ENCODE measurements at regions not wholly inside any gene's neighbourhood (a gene's known extent, or its start where the extent isn't known, plus 50 kb on each side); places are given as distances from the start of the nearest gene placed in this dataset.
"Not testable (repeated sequence)": the region's sequence is repeated elsewhere in the genome, so short reads cannot be mapped to it uniquely, and the experiment has no call there.

DNA sequence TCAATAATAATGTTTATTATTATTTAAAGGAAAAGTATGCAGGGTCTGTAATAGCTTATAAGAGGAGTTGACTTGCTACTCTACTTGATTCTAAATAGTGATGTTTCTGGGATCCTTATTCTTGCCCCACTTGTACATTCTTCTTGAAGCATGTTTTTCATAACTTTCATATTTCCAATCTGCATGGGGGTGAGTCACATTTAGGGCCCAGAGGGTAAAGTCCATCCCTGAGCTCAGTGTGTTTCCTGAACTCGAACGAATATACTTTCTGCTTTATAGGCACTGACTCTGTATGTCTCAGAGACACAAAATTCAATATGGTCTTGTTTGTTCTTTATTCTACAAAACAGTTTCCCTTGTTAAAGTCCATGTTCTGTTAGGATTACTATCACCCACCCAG is 61.0 kb upstream of the SMIM30 start:
- Histone ChIP-seq H3K4me3 (ENCODE audit: low read depth, low read length) (no peak overlapping the region), H3K27me3 (ENCODE audit: control insufficient read depth, insufficient read depth, low read length) (no peaks in the 10 kb centered on the region), H3K36me3 (ENCODE audit: control insufficient read depth, insufficient read depth, low read length) (no peaks in the 10 kb centered on the region)
- no peak for DNase-seq (ENCODE audit: low read depth)
- TF ChIP-seq, protein P1, sequence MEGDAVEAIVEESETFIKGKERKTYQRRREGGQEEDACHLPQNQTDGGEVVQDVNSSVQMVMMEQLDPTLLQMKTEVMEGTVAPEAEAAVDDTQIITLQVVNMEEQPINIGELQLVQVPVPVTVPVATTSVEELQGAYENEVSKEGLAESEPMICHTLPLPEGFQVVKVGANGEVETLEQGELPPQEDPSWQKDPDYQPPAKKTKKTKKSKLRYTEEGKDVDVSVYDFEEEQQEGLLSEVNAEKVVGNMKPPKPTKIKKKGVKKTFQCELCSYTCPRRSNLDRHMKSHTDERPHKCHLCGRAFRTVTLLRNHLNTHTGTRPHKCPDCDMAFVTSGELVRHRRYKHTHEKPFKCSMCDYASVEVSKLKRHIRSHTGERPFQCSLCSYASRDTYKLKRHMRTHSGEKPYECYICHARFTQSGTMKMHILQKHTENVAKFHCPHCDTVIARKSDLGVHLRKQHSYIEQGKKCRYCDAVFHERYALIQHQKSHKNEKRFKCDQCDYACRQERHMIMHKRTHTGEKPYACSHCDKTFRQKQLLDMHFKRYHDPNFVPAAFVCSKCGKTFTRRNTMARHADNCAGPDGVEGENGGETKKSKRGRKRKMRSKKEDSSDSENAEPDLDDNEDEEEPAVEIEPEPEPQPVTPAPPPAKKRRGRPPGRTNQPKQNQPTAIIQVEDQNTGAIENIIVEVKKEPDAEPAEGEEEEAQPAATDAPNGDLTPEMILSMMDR (IDR thresholded peaks at IDR 0.05; ENCODE audit: insufficient read depth, low read length, poor library complexity, severe bottlenecking) = no peak

DNA sequence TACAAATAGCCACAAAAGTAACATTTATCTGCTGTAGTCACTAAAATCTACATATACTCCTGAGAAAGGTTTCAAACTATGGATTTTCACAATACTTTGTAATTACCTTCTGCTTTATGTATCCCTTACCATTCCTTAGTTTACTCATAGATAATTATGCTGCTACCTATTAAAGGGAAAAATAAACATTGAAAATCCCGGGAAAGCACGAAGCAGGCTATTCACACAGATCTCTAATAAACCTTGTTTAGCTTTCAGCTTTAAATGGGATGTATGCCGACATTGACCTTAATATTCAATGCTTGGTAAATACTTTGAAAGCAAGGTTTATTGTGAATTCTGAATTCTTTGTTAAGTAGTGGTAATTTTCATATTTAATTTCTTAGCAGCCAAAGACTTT is 58.5 kb upstream of the SMIM30 start:
- no peaks in the 10 kb centered on the region for H3K36me3 ChIP-seq (ENCODE audit: control insufficient read depth, insufficient read depth, low read length)
- H3K27me3 ChIP-seq (ENCODE audit: control insufficient read depth, insufficient read depth, low read length) = no peaks in the 10 kb centered on the region
- no peak for DNase-seq (ENCODE audit: low read depth)
- TF ChIP-seq, protein P1 (IDR thresholded peaks at IDR 0.05; ENCODE audit: insufficient read depth, low read length, poor library complexity, severe bottlenecking) = no peak
- H3K4me3 ChIP-seq (ENCODE audit: low read depth, low read length) = no peak overlapping the region

DNA sequence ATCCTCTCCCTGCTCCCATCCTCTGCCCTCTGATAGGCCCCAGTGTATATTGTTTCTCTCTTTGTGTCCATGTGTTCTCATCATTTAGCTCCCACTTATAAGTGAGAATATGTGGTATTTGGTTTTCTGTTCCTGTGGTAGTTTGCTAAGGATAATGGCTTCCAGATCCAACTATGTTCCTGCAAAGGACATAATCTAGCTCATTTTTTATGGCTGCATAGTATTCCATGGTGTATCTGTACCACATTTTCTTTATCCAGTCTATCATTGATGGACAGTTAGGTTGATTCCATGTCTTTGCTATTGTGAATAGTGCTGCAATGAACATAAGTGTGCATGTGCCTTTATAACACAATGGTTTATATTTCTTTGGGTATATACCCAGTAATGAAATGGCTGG is 57.8 kb upstream of the SMIM30 start:
- DNase-seq (ENCODE audit: low read depth); H3K27me3 ChIP-seq (ENCODE audit: control insufficient read depth, insufficient read depth, low read length); H3K4me3 ChIP-seq (ENCODE audit: low read depth, low read length); H3K36me3 ChIP-seq (ENCODE audit: control insufficient read depth, insufficient read depth, low read length): not testable (repeated sequence)

DNA sequence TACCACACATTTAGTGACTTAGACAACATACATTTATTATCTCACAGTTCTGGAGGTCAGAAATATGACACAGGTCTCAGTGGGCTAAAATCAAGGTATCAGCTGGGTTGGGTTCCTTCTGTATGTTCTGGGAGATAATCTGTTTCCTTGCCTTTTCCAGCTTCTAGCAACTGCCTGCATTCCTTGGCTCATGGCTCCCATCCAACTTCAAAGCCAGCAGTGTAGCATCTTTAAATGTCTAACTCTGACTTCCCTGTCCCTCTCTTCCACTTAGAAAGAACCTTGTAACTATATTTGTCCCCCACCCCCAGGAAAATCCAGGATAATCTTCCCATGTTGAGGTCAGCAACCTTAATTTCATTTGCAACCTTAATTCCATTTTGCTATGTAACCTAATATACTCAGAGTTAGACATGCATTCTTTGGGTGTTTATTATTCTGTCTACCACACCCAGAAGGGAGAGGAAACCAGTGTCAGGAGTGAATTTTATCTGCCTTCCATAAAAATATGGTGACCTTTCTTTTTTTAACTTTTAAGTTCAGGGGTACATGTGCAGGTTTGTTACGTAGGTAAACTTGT is 57.3 kb upstream of the SMIM30 start:
- no peaks in the 10 kb centered on the region for H3K36me3 ChIP-seq (ENCODE audit: control insufficient read depth, insufficient read depth, low read length)
- no peak overlapping the region for H3K4me3 ChIP-seq (ENCODE audit: low read depth, low read length)
- no peak for DNase-seq (ENCODE audit: low read depth)
- no peaks in the 10 kb centered on the region for H3K27me3 ChIP-seq (ENCODE audit: control insufficient read depth, insufficient read depth, low read length)
- TF ChIP-seq, protein P1 (IDR thresholded peaks at IDR 0.05; ENCODE audit: insufficient read depth, low read length, poor library complexity, severe bottlenecking) = no peak

GRCh38 chr7:113172726-113173125 is 54.4 kb upstream of the SMIM30 start:
- TF ChIP-seq, protein P1 (IDR thresholded peaks at IDR 0.05; ENCODE audit: insufficient read depth, low read length, poor library complexity, severe bottlenecking) = no peak
- DNase-seq (ENCODE audit: low read depth) = no peak
- Histone ChIP-seq H3K27me3 (ENCODE audit: control insufficient read depth, insufficient read depth, low read length) (no peaks in the 10 kb centered on the region), H3K4me3 (ENCODE audit: low read depth, low read length) (no peak overlapping the region), H3K36me3 (ENCODE audit: control insufficient read depth, insufficient read depth, low read length) (no peaks in the 10 kb centered on the region)

DNA sequence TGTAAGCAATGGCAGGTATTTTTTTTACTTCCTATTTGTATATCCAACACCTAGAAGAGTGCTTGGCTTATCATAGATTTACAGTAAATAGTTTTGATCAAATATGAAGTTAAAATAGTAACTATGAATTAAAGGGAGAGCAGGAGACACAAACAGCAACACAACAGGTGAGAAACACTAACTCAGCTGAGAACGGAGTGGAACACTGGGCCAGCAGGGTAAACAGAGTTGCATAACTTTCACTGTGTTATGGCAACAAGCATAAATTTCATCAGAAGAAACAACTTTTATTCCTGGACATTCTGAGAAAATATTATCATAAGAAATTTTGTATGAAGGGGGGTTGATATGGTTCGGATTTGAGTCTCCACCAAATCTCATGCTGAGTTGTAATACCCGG is 52.2 kb upstream of the SMIM30 start:
- Histone ChIP-seq H3K4me3 (ENCODE audit: low read depth, low read length) (no peak overlapping the region), H3K27me3 (ENCODE audit: control insufficient read depth, insufficient read depth, low read length) (no peaks in the 10 kb centered on the region), H3K36me3 (ENCODE audit: control insufficient read depth, insufficient read depth, low read length) (no peaks in the 10 kb centered on the region)
- DNase-seq (ENCODE audit: low read depth) = no peak
- TF ChIP-seq, protein P1 (IDR thresholded peaks at IDR 0.05; ENCODE audit: insufficient read depth, low read length, poor library complexity, severe bottlenecking) = no peak
